H1 (cell line): ENCODE measurements at regions not wholly inside any gene's neighbourhood (a gene's known extent, or its start where the extent isn't known, plus 50 kb on each side); places are given as distances from the start of the nearest gene placed in this dataset.

ENCODE experiments used
- CBX8 ChIP-seq: fragments of 300-800, 300-1000 bp; sonication (generic); IDR thresholded peaks from 2 replicates; pipeline ENCODE4 v1.7.1; 2016; ENCODE audit warnings: low read depth, low read length, borderline replicate concordance
- NANOG ChIP-seq: IDR thresholded peaks from 2 replicates; pipeline ENCODE4 v1.6.1; 2011; ENCODE audit warnings: low read length, low read depth, mild to moderate bottlenecking, inconsistent platforms; ENCODE audit not compliant: insufficient read depth, poor library complexity, severe bottlenecking

GRCh38 chr12:24360907-24361306 lies 411.4 kb upstream of the SOX5 start (continued):
- TF ChIP-seq NANOG, result no peak
- TF ChIP-seq CBX8, result no peak
